ENCODE measurements at regions not wholly inside any gene's neighbourhood (a gene's known extent, or its start where the extent isn't known, plus 50 kb on each side); places are given as distances from the start of the nearest gene placed in this dataset.

GRCh38 chr19:34577056-34577455, 95.5 kb downstream of the WTIP start:
- no peak overlapping the region for H3K27ac ChIP-seq (ENCODE audit: low read depth, low read length)
- no peak overlapping the region for H2BK5ac ChIP-seq (ENCODE audit: low read depth, low read length, poor library complexity)
- WGBS (ENCODE audit: extremely low coverage, insufficient coverage, insufficient read length), result no CpG with 5 or more reads among the region's 16 CpGs
- peaks cover 9% of the 10 kb centered on the region for H3K27me3 ChIP-seq (ENCODE audit: insufficient read depth, low read length)
- no peak overlapping the region for H3K14ac ChIP-seq (ENCODE audit: low read length)
- H4K8ac ChIP-seq (ENCODE audit: low read depth, low read length), result no peak overlapping the region
- H2AK5ac ChIP-seq (ENCODE audit: low read length), result no peak overlapping the region
- H3K18ac ChIP-seq (ENCODE audit: low read length), result no peak overlapping the region
- no peak overlapping the region for H4K12ac ChIP-seq (ENCODE audit: low read depth, low read length)
- no peak for DNase-seq
- no peak overlapping the region for H3K4me2 ChIP-seq (ENCODE audit: low read length)
- no peaks in the 10 kb centered on the region for H3K36me3 ChIP-seq (ENCODE audit: control insufficient read depth in 1 of 2, insufficient read depth in 2 of 2, low read length in 2 of 2)
- H2BK120ac ChIP-seq (ENCODE audit: insufficient read depth, low read length, poor library complexity), result no peak overlapping the region
- H2AFZ ChIP-seq (ENCODE audit: insufficient read depth, low read length, poor library complexity), result no peak overlapping the region
- H3K4me1 ChIP-seq (ENCODE audit: control insufficient read depth in 1 of 2, insufficient read depth in 2 of 2, low read length in 2 of 2), result no peaks in the 10 kb centered on the region
- H4K91ac ChIP-seq (ENCODE audit: low read depth, low read length), result no peak overlapping the region
- no peak overlapping the region for H3K9ac ChIP-seq (ENCODE audit: low read length)
- no peak overlapping the region for H3K4ac ChIP-seq (ENCODE audit: low read depth, low read length)
- H3K4me3 ChIP-seq (ENCODE audit: low read depth, low read length), result no peak overlapping the region
- H3K9me3 ChIP-seq (ENCODE audit: insufficient read depth, low read depth, low read length), result peaks cover 56% of the 10 kb centered on the region
- H3K79me2 ChIP-seq (ENCODE audit: control insufficient read depth, insufficient read depth, low read length, poor library complexity), result no peaks in the 10 kb centered on the region
- no peak overlapping the region for H2BK12ac ChIP-seq (ENCODE audit: low read length)
- H3K79me1 ChIP-seq (ENCODE audit: low read length), result no peaks in the 10 kb centered on the region
- H3K23ac ChIP-seq (ENCODE audit: low read length), result no peak overlapping the region

DNA sequence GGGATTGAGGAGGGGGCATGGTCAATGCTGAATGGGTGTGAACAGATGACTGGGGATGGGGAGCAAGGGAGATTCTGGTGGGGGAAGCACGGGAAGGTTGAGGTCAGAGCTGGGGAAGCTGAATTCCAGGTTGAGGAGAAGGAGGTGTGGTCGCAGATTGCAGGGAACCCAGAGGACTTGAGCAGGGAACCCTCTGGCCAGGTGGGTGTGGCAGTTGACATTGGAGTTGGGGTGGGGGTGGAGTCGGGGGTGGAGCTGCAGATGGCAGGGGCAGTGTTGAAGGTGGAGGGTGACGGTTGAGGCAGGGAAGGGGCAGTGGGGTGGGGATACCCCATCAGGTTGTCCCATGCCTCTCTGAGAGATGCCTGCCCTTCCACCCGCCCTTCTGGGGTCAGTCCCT, 94.7 kb downstream of the WTIP start:
- Histone ChIP-seq H3K4ac (ENCODE audit: low read depth, low read length) (no peak overlapping the region), H3K9me3 (ENCODE audit: insufficient read depth, low read depth, low read length) (peaks cover 56% of the 10 kb centered on the region), H2AK5ac (ENCODE audit: low read length) (no peak overlapping the region)

DNA sequence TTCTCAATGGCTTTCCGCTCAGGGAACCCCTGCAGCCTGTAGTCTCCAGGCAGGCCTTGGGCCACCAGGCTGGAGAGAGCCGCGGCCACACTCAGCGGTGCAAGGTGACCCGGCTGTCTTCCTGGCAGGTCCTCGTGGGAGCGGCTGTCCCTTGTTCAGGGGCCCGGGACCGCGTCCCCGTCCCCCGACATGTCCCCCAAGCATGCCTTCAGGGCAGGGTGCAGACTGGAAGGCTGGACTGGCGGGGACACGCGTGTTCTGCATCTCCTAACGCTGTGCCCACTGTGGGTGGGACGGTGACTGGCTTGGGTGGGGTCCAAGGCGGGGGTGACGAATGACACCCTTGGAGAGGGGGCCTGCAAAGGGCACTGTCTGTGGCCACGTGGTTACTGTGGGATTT, 93.6 kb downstream of the WTIP start:
- Histone ChIP-seq H3K18ac (ENCODE audit: low read length) (no peak overlapping the region), H3K27me3 (ENCODE audit: insufficient read depth, low read length) (peaks cover 9% of the 10 kb centered on the region), H4K12ac (ENCODE audit: low read depth, low read length) (no peak overlapping the region), H3K23ac (ENCODE audit: low read length) (no peak overlapping the region), H3K4me1 (ENCODE audit: control insufficient read depth in 1 of 2, insufficient read depth in 2 of 2, low read length in 2 of 2) (no peaks in the 10 kb centered on the region), H2BK5ac (ENCODE audit: low read depth, low read length, poor library complexity) (no peak overlapping the region), H3K79me2 (ENCODE audit: control insufficient read depth, insufficient read depth, low read length, poor library complexity) (no peaks in the 10 kb centered on the region), H3K79me1 (ENCODE audit: low read length) (no peaks in the 10 kb centered on the region), H2BK120ac (ENCODE audit: insufficient read depth, low read length, poor library complexity) (no peak overlapping the region), H3K9ac (ENCODE audit: low read length) (no peak overlapping the region), H3K4me3 (ENCODE audit: low read depth, low read length) (no peak overlapping the region), H4K8ac (ENCODE audit: low read depth, low read length) (no peak overlapping the region), H4K91ac (ENCODE audit: low read depth, low read length) (no peak overlapping the region), H3K4ac (ENCODE audit: low read depth, low read length) (no peak overlapping the region), H2AFZ (ENCODE audit: insufficient read depth, low read length, poor library complexity) (no peak overlapping the region), H3K14ac (ENCODE audit: low read length) (no peak overlapping the region), H2AK5ac (ENCODE audit: low read length) (no peak overlapping the region), H3K36me3 (ENCODE audit: control insufficient read depth in 1 of 2, insufficient read depth in 2 of 2, low read length in 2 of 2) (no peaks in the 10 kb centered on the region), H3K4me2 (ENCODE audit: low read length) (no peak overlapping the region), H3K9me3 (ENCODE audit: insufficient read depth, low read depth, low read length) (peaks cover 54% of the 10 kb centered on the region), H2BK12ac (ENCODE audit: low read length) (no peak overlapping the region), H3K27ac (ENCODE audit: low read depth, low read length) (no peak overlapping the region)
- DNase-seq, result no peak
- WGBS (ENCODE audit: extremely low coverage, insufficient coverage, insufficient read length), result no CpG with 5 or more reads among the region's 20 CpGs

More for the DNA sequence above, 94.7 kb downstream of the WTIP start:
- no CpG with 5 or more reads among the region's 5 CpGs for WGBS (ENCODE audit: extremely low coverage, insufficient coverage, insufficient read length)
- Histone ChIP-seq H3K79me2 (ENCODE audit: control insufficient read depth, insufficient read depth, low read length, poor library complexity) (no peaks in the 10 kb centered on the region), H4K8ac (ENCODE audit: low read depth, low read length) (no peak overlapping the region), H2BK5ac (ENCODE audit: low read depth, low read length, poor library complexity) (no peak overlapping the region), H4K91ac (ENCODE audit: low read depth, low read length) (no peak overlapping the region), H3K4me1 (ENCODE audit: control insufficient read depth in 1 of 2, insufficient read depth in 2 of 2, low read length in 2 of 2) (no peaks in the 10 kb centered on the region), H3K4me2 (ENCODE audit: low read length) (no peak overlapping the region), H3K79me1 (ENCODE audit: low read length) (no peaks in the 10 kb centered on the region), H2BK120ac (ENCODE audit: insufficient read depth, low read length, poor library complexity) (no peak overlapping the region), H3K36me3 (ENCODE audit: control insufficient read depth in 1 of 2, insufficient read depth in 2 of 2, low read length in 2 of 2) (no peaks in the 10 kb centered on the region), H4K12ac (ENCODE audit: low read depth, low read length) (no peak overlapping the region), H2BK12ac (ENCODE audit: low read length) (no peak overlapping the region), H3K14ac (ENCODE audit: low read length) (no peak overlapping the region), H3K27ac (ENCODE audit: low read depth, low read length) (no peak overlapping the region), H3K9ac (ENCODE audit: low read length) (no peak overlapping the region), H3K27me3 (ENCODE audit: insufficient read depth, low read length) (peaks cover 9% of the 10 kb centered on the region), H3K18ac (ENCODE audit: low read length) (no peak overlapping the region), H2AFZ (ENCODE audit: insufficient read depth, low read length, poor library complexity) (no peak overlapping the region), H3K23ac (ENCODE audit: low read length) (no peak overlapping the region), H3K4me3 (ENCODE audit: low read depth, low read length) (peak overlapping the region; percentile 18)
- DNase-seq, result no peak

DNA sequence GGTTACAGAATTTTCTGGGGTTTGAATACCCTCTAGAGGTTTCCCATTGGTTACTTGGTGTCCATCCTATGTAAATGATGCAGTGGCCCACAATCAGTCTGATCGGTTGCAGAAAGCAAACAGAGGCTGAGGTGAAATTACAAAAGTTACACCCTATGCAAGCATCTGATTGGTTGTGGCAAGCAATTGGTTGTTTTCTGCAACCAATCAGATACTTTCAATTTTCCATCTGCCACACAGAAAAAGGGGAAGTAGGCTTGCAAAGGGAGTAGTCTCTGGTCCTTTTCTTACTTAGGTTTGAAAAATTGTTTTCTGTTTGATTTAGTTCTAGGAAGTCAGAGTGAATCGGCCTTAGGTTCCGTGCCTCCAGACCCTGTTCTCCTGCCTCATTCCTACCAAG, 93.1 kb downstream of the WTIP start:
- no peak overlapping the region for H3K9ac ChIP-seq (ENCODE audit: low read length)

More for the DNA sequence above, 93.1 kb downstream of the WTIP start:
- Histone ChIP-seq H3K14ac (ENCODE audit: low read length) (no peak overlapping the region), H4K12ac (ENCODE audit: low read depth, low read length) (no peak overlapping the region), H3K4me1 (ENCODE audit: control insufficient read depth in 1 of 2, insufficient read depth in 2 of 2, low read length in 2 of 2) (no peaks in the 10 kb centered on the region), H3K27me3 (ENCODE audit: insufficient read depth, low read length) (peaks cover 9% of the 10 kb centered on the region), H2AFZ (ENCODE audit: insufficient read depth, low read length, poor library complexity) (no peak overlapping the region), H3K36me3 (ENCODE audit: control insufficient read depth in 1 of 2, insufficient read depth in 2 of 2, low read length in 2 of 2) (no peaks in the 10 kb centered on the region), H2BK120ac (ENCODE audit: insufficient read depth, low read length, poor library complexity) (no peak overlapping the region), H3K18ac (ENCODE audit: low read length) (no peak overlapping the region), H3K79me1 (ENCODE audit: low read length) (no peaks in the 10 kb centered on the region), H3K27ac (ENCODE audit: low read depth, low read length) (no peak overlapping the region), H3K4me3 (ENCODE audit: low read depth, low read length) (no peak overlapping the region), H3K9me3 (ENCODE audit: insufficient read depth, low read depth, low read length) (peaks cover 49% of the 10 kb centered on the region), H2BK5ac (ENCODE audit: low read depth, low read length, poor library complexity) (no peak overlapping the region), H2AK5ac (ENCODE audit: low read length) (no peak overlapping the region), H4K91ac (ENCODE audit: low read depth, low read length) (no peak overlapping the region), H3K23ac (ENCODE audit: low read length) (no peak overlapping the region), H4K8ac (ENCODE audit: low read depth, low read length) (no peak overlapping the region), H3K4me2 (ENCODE audit: low read length) (no peak overlapping the region), H3K79me2 (ENCODE audit: control insufficient read depth, insufficient read depth, low read length, poor library complexity) (no peaks in the 10 kb centered on the region), H2BK12ac (ENCODE audit: low read length) (no peak overlapping the region), H3K4ac (ENCODE audit: low read depth, low read length) (no peak overlapping the region)
- WGBS (ENCODE audit: extremely low coverage, insufficient coverage, insufficient read length), result no CpG with 5 or more reads among the region's 3 CpGs
- no peak for DNase-seq
